GM18507 (cell line): ENCODE measurements at regions not wholly inside any gene's neighbourhood (a gene's known extent, or its start where the extent isn't known, plus 50 kb on each side); places are given as distances from the start of the nearest gene placed in this dataset.
"Not testable (repeated sequence)": the region's sequence is repeated elsewhere in the genome, so short reads cannot be mapped to it uniquely, and the experiment has no call there.

Experiments used
- DNase-seq: peaks from one replicate; pipeline ENCODE4 v3.0.0; 2011; ENCODE audit warnings: low read depth; ENCODE audit not compliant: insufficient read length; ENCODE audit errors: extremely low spot score
- FAIRE-seq: peaks from 2 replicates; lab custom pipeline; 2011; peaks lifted over from hg19 to GRCh38; lab: Jason Lieb, UNC

- DNase-seq: no peak
- no peak for FAIRE-seq
Measured at GRCh38 chr12:105569886-105570285, 239.4 kb downstream of the C12orf75 start.

- no peak for FAIRE-seq
- no peak for DNase-seq
Measured at GRCh38 chr12:105570944-105571343, 240.5 kb downstream of the C12orf75 start.

GRCh38 chr12:105573574-105573973, 243.1 kb downstream of the C12orf75 start:
- FAIRE-seq (no peak), DNase-seq (no peak)

- DNase-seq: no peak
- no peak for FAIRE-seq
Measured at GRCh38 chr12:105574056-105574715, 243.7 kb downstream of the C12orf75 start.

GRCh38 chr12:105575235-105575634, 244.7 kb downstream of the C12orf75 start:
- FAIRE-seq: no peak

GRCh38 chr12:105576261-105576660, 245.8 kb downstream of the C12orf75 start:
- no peak for DNase-seq
- no peak for FAIRE-seq

More at GRCh38 chr12:105575235-105575634, 244.7 kb downstream of the C12orf75 start:
- DNase-seq: no peak

- DNase-seq (no peak), FAIRE-seq (no peak)
Measured at GRCh38 chr12:105580821-105581352, 250.4 kb downstream of the C12orf75 start.

- no peak for FAIRE-seq
Measured at GRCh38 chr12:105581420-105581819, 250.9 kb downstream of the C12orf75 start.

GRCh38 chr12:105585107-105585506, 254.6 kb downstream of the C12orf75 start:
- DNase-seq: no peak
- FAIRE-seq: no peak

More at GRCh38 chr12:105581420-105581819, 250.9 kb downstream of the C12orf75 start:
- DNase-seq: no peak

GRCh38 chr12:105587237-105587636, 256.7 kb downstream of the C12orf75 start:
- no peak for DNase-seq
- FAIRE-seq: no peak

GRCh38 chr12:105588106-105588505, 257.6 kb downstream of the C12orf75 start:
- DNase-seq: no peak
- no peak for FAIRE-seq

GRCh38 chr12:105590571-105590970, 260.1 kb downstream of the C12orf75 start:
- no peak for FAIRE-seq
- DNase-seq: no peak

GRCh38 chr12:105595440-105595839, 264.9 kb downstream of the C12orf75 start:
- no peak for FAIRE-seq

GRCh38 chr12:105596731-105597130, 266.2 kb downstream of the C12orf75 start:
- FAIRE-seq (no peak), DNase-seq (no peak)

More at GRCh38 chr12:105595440-105595839, 264.9 kb downstream of the C12orf75 start:
- DNase-seq: no peak

GRCh38 chr12:105598031-105598430, 267.5 kb downstream of the C12orf75 start:
- DNase-seq (no peak), FAIRE-seq (no peak)

GRCh38 chr12:105600911-105601545, 270.5 kb downstream of the C12orf75 start:
- DNase-seq (no peak), FAIRE-seq (no peak)

GRCh38 chr12:105602312-105602711, 271.8 kb downstream of the C12orf75 start:
- not testable (repeated sequence) for DNase-seq, FAIRE-seq

- not testable (repeated sequence) for DNase-seq, FAIRE-seq
Measured at GRCh38 chr12:105604281-105604680, 273.8 kb downstream of the C12orf75 start.

- not testable (repeated sequence) for DNase-seq, FAIRE-seq
Measured at GRCh38 chr12:105606613-105607012, 276.1 kb downstream of the C12orf75 start.

- not testable (repeated sequence) for DNase-seq, FAIRE-seq
Measured at GRCh38 chr12:105609001-105609400, 278.5 kb downstream of the C12orf75 start.

- no peak for DNase-seq
- no peak for FAIRE-seq
Measured at GRCh38 chr12:105610459-105610858, 280.0 kb downstream of the C12orf75 start.
